A673 (cell line): ENCODE measurements at regions not wholly inside any gene's neighbourhood (a gene's known extent, or its start where the extent isn't known, plus 50 kb on each side); places are given as distances from the start of the nearest gene placed in this dataset.

ENCODE experiments used
- CTCF ChIP-seq: fragments of 300-800, 200-600 bp; sonication (generic); conservative IDR thresholded peaks from 2 replicates; pipeline ENCODE4 v1.5.1; 2017; ENCODE audit warnings: low read depth, mild to moderate bottlenecking, antibody characterized with exemption, low read length, moderate library complexity, mixed read lengths
- EZH2 ChIP-seq: fragments of 200-600 bp; sonication (generic); IDR thresholded peaks from 2 replicates; pipeline ENCODE4 v1.6.1; 2017; ENCODE audit warnings: borderline replicate concordance, low read depth, mild to moderate bottlenecking, mixed read lengths, antibody characterized with exemption, low read length; ENCODE audit not compliant: poor library complexity, severe bottlenecking

GRCh38 chr2:154908327-154908726, 209.8 kb downstream of the KCNJ3 start:
- TF ChIP-seq CTCF (no peak), EZH2 (no peak)
